Transverse colon (tissue), 4 donors: ENCODE measurements at regions not wholly inside any gene's neighbourhood (a gene's known extent, or its start where the extent isn't known, plus 50 kb on each side); places are given as distances from the start of the nearest gene placed in this dataset.

Source experiments
- CTCF ChIP-seq, 5 experiments: fragments of 200-600 bp in 3 of 5; fragments of 450-650 bp in 2 of 5; sonication (generic) in 3 of 5; IDR thresholded peaks; 1 replicate in 2 of 5; 2 replicates in 3 of 5; pipeline ENCODE4 v1.5.1; 2016 to 2017; ENCODE audit warnings: antibody characterized with exemption in 5 of 5, inconsistent platforms in 3 of 5, mild to moderate bottlenecking in 2 of 5, moderate library complexity in 1 of 5
- POLR2A ChIP-seq: fragments of 450-650 bp; IDR thresholded peaks from one replicate; pipeline ENCODE4 v1.6.1; 2016; ENCODE audit warnings: antibody characterized with exemption, mild to moderate bottlenecking, moderate library complexity
- POLR2AphosphoS5 ChIP-seq, 3 donors: sonication (generic); formaldehyde crosslinking; IDR thresholded peaks; one replicate each; pipeline ENCODE4 v1.6.1; 2016; ENCODE audit warnings: antibody characterized with exemption in 3 of 3

GRCh38 chr1:25065321-25065721 is 135.2 kb upstream of the RUNX3 start:
- TF ChIP-seq CTCF (IDR thresholded peaks at IDR 0.05) (no peak), POLR2AphosphoS5 (IDR thresholded peaks at IDR 0.05) (no peak), POLR2A (no peak)
